Thoracic aorta (tissue), 2 donors: ENCODE measurements at regions not wholly inside any gene's neighbourhood (a gene's known extent, or its start where the extent isn't known, plus 50 kb on each side); places are given as distances from the start of the nearest gene placed in this dataset.

Source experiments
- ATAC-seq: fragments of 150-250 bp; one replicate; pipeline ENCODE4 v1.8.0; 2017; ENCODE audit warnings: low read depth; ENCODE audit not compliant: insufficient number of reproducible peaks, low FRiP score
- DNase-seq: peaks from one replicate; pipeline ENCODE4 v3.0.0-alpha.2; 2020; ENCODE audit warnings: low spot score
- H3K27ac ChIP-seq, 2 donors: fragments of 200-600 bp; sonication (generic); 1 replicate in 1 of 2; 2 replicates in 1 of 2; pipeline ENCODE4 v1.5.1; 2016; ENCODE audit warnings: mild to moderate bottlenecking in 2 of 2, moderate library complexity in 2 of 2
- H3K27me3 ChIP-seq: fragments of 200-600 bp; sonication (generic); replicated peaks from 2 replicates; pipeline ENCODE4 v1.6.0; 2016; ENCODE audit warnings: mild to moderate bottlenecking; ENCODE audit not compliant: insufficient read depth
- H3K36me3 ChIP-seq: fragments of 200-600 bp; sonication (generic); one replicate; pipeline ENCODE4 v1.5.1; 2016
- H3K4me1 ChIP-seq, 2 donors: fragments of 200-600 bp; sonication (generic); 1 replicate in 1 of 2; 2 replicates in 1 of 2; pipeline versions ENCODE4 v1.5.1 to v1.6.0; 2016; ENCODE audit warnings: low read depth in 2 of 2, mild to moderate bottlenecking in 1 of 2; ENCODE audit not compliant: control insufficient read depth in 1 of 2
- H3K4me3 ChIP-seq: fragments of 200-600 bp; sonication (generic); 2 replicates; pipeline ENCODE4 v1.5.1; 2016; ENCODE audit warnings: mild to moderate bottlenecking
- H3K9me3 ChIP-seq: fragments of 200-600 bp; sonication (generic); 2 replicates; pipeline ENCODE4 v1.5.1; 2016
- CTCF ChIP-seq: fragments of 200-600 bp; sonication (generic); IDR thresholded peaks from one replicate; pipeline ENCODE4 v1.5.1; 2019; ENCODE audit warnings: antibody characterized with exemption

GRCh38 chr3:190175490-190175889, 54.8 kb upstream of the P3H2 start:
- Histone ChIP-seq H3K36me3 (no peaks in the 10 kb centered on the region), H3K4me1 (no peaks in the 10 kb centered on the region), H3K9me3 (no peaks in the 10 kb centered on the region), H3K27me3 (no peaks in the 10 kb centered on the region), H3K27ac (no peak overlapping the region), H3K4me3 (no peak overlapping the region)
- DNase-seq (no peak), ATAC-seq (no peak)
- no peak for TF ChIP-seq CTCF

- no peak for TF ChIP-seq CTCF
- DNase-seq = no peak
- no peak for ATAC-seq
- no peaks in the 10 kb centered on the region for H3K36me3 ChIP-seq
- H3K4me1 ChIP-seq = peaks cover 0 to 3% of the 10 kb centered on the region in 2 donors
- H3K4me3 ChIP-seq = no peak overlapping the region
- no peaks in the 10 kb centered on the region for H3K27me3 ChIP-seq
- H3K9me3 ChIP-seq = no peaks in the 10 kb centered on the region
- H3K27ac ChIP-seq = no peak overlapping the region
Observed at GRCh38 chr3:190174471-190174870, 53.8 kb upstream of the P3H2 start.

- Histone ChIP-seq H3K4me3 (no peak overlapping the region), H3K27me3 (no peaks in the 10 kb centered on the region), H3K27ac (no peak overlapping the region), H3K36me3 (no peaks in the 10 kb centered on the region), H3K9me3 (no peaks in the 10 kb centered on the region), H3K4me1 (peaks cover 0 to 12% of the 10 kb centered on the region in 2 donors)
- TF ChIP-seq CTCF = no peak
- no peak for DNase-seq
- ATAC-seq = no peak
Observed at GRCh38 chr3:190173426-190173825, 52.7 kb upstream of the P3H2 start.

GRCh38 chr3:190172751-190173150, 52.1 kb upstream of the P3H2 start:
- Histone ChIP-seq H3K36me3 (no peaks in the 10 kb centered on the region), H3K27ac (no peak overlapping the region), H3K9me3 (no peaks in the 10 kb centered on the region), H3K4me3 (no peak overlapping the region), H3K4me1 (peaks cover 0 to 12% of the 10 kb centered on the region in 2 donors), H3K27me3 (no peaks in the 10 kb centered on the region)
- no peak for ATAC-seq
- TF ChIP-seq CTCF = no peak
- DNase-seq = no peak
